Spleen (tissue), 7 donors: ENCODE measurements at regions not wholly inside any gene's neighbourhood (a gene's known extent, or its start where the extent isn't known, plus 50 kb on each side); places are given as distances from the start of the nearest gene placed in this dataset.
"Not testable (repeated sequence)": the region's sequence is repeated elsewhere in the genome, so short reads cannot be mapped to it uniquely, and the experiment has no call there.

Experiments used
- POLR2AphosphoS5 ChIP-seq, 3 donors: sonication (generic); formaldehyde crosslinking; IDR thresholded peaks; one replicate each; pipeline ENCODE4 v1.5.1; 2017; ENCODE audit warnings: antibody characterized with exemption in 3 of 3
- TF ChIP-seq, protein P1 (sequence below), 11 experiments: fragments of 200-600 bp in 7 of 11; fragments of 450-650 bp in 4 of 11; sonication (generic) in 4 of 11; IDR thresholded peaks in 8 of 11; conservative IDR thresholded peaks in 3 of 11; 1 replicate in 7 of 11; 2 replicates in 4 of 11; pipeline versions ENCODE4 v1.4.0 to v1.8.0; 2016 to 2021; ENCODE audit warnings: antibody characterized with exemption in 11 of 11, inconsistent platforms in 4 of 11, mild to moderate bottlenecking in 1 of 11
- donor health status: DM: no; HTN: no; CAD: no; lungs with moderate emphysema.
- donor health status: DM: no; HTN: no; CAD: no.
- donor health status: DM: no; HTN: no; CAD: no.

DNA sequence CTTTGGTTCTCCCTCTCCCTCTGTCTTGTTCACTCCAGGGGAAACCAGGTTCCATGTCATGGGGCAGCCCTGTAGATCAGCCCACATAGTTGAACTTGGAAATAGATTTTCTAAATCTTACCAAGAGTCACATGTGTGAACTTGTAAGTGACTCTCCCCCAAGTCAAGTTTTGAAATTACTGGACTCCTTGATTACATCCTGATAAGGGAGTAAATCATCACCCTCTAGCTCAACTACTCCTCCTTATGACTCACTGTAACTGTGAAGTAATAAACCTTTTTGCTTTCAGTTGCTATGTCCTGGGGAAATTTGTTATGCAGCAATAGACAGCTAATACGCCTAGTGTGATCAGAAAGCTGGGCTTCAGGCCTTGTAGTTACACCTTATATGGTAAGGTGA is 703.3 kb downstream of the TTLL7 start:
- TF ChIP-seq POLR2AphosphoS5 (IDR thresholded peaks at IDR 0.05), result not testable (repeated sequence)
- TF ChIP-seq, protein P1, sequence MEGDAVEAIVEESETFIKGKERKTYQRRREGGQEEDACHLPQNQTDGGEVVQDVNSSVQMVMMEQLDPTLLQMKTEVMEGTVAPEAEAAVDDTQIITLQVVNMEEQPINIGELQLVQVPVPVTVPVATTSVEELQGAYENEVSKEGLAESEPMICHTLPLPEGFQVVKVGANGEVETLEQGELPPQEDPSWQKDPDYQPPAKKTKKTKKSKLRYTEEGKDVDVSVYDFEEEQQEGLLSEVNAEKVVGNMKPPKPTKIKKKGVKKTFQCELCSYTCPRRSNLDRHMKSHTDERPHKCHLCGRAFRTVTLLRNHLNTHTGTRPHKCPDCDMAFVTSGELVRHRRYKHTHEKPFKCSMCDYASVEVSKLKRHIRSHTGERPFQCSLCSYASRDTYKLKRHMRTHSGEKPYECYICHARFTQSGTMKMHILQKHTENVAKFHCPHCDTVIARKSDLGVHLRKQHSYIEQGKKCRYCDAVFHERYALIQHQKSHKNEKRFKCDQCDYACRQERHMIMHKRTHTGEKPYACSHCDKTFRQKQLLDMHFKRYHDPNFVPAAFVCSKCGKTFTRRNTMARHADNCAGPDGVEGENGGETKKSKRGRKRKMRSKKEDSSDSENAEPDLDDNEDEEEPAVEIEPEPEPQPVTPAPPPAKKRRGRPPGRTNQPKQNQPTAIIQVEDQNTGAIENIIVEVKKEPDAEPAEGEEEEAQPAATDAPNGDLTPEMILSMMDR (IDR thresholded peaks at IDR 0.05 in 8 of 11, conservative IDR thresholded peaks at IDR 0.05 in 3 of 11), result not testable (repeated sequence)
